A204.1 (cell line): ENCODE measurements at regions not wholly inside any gene's neighbourhood (a gene's known extent, or its start where the extent isn't known, plus 50 kb on each side); places are given as distances from the start of the nearest gene placed in this dataset.

Experiments used
- FAIRE-seq: peaks from 2 replicates; lab custom pipeline; 2012; peaks lifted over from hg19 to GRCh38; lab: Jason Lieb, UNC

DNA sequence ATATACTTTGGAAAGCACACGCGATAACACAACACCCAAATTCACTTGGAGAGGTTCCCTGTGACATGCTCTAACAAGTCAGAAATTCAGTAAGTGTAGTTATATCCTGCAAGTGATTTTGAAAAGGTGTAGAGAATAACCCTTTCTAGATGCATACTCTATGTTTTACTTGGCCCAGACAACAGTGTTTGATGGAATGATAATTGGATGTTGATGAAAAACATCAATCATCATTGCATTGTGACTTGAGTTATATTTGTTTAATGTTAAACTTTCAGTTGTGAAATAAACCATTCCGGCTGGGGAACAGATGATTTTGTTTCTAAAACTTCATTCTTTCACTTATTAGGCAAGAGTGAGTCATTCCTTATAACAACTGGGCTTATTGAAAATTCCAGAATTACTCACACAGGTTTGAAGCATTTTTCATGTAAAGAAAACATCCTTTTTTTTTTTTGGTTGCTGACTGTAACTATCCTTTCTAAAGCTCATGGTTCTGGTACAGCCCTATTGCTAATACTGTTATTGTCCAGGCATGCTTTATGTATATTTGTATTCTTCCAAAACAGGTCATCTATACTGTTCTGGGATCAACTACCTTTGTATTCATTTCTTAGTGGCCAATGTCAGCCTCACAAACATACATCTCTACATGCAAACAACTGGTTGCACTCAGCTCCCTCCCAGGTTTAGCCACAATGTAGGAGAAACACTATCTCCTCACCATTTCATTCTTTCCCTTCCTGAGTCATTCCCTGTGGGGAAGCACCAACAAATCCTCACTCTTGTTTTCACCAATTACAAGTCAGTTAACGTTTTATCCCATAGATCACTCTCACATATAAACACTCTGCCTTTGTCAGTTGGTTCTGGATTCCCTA is 121.2 kb upstream of the LRIG3 start:
- FAIRE-seq = no peak

DNA sequence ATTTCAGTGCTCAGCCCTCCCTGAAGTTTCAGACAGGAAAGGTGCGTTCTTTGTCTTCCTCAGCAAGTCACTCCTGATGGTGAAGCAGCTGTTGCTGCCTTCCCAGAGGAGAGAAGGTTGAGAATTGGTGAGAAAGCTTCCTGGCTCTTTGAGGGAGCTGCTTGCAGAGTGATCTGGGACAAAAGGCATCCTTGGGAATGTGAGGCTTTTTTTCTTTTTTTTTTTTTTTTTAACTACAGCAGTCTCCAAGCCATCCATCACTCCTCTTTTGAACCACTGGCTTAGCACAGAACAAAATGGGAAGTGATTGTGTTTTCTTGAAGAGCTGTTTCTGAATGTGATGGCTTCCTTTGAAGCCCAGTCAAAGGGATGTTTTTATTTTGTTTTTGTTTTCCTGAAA is 120.4 kb upstream of the LRIG3 start:
- no peak for FAIRE-seq

DNA sequence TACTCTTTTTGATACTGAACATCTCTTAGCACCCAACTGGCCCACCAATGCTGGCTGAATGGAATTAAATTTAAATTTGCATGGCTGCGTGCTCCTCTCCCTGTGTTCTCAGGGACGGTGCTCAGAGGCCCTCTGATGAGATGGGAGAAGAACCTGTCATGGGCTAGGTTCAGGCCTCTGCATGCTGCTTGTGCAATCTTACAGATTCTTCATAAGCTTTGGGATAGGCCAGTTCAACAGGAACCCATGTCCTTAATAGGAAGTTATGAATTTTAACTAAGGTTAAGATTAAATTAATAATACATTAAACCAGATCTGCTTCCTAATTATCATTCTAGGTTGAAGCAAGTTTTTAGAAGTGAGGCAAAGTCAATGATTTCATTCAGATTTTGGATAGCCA is 119.7 kb upstream of the LRIG3 start:
- no peak for FAIRE-seq

DNA sequence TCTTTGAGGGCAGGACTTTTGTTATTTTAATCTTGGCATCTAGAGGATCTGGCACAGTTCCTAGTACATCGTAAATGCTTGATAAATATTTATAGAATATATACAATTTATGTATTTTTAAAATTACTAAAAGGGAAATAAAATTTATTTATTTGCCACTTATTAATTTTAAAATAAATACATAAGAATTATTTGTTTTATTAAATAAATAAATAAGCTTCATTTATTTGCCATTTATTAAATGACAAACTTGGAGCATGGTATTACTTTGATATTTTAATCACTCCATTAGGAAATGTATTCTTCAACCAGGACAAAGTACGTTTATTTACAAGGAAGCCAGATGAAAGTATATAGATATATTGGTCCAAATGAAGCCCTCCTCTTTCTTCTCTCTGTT is 118.7 kb upstream of the LRIG3 start:
- peak; percentile 85 for FAIRE-seq

DNA sequence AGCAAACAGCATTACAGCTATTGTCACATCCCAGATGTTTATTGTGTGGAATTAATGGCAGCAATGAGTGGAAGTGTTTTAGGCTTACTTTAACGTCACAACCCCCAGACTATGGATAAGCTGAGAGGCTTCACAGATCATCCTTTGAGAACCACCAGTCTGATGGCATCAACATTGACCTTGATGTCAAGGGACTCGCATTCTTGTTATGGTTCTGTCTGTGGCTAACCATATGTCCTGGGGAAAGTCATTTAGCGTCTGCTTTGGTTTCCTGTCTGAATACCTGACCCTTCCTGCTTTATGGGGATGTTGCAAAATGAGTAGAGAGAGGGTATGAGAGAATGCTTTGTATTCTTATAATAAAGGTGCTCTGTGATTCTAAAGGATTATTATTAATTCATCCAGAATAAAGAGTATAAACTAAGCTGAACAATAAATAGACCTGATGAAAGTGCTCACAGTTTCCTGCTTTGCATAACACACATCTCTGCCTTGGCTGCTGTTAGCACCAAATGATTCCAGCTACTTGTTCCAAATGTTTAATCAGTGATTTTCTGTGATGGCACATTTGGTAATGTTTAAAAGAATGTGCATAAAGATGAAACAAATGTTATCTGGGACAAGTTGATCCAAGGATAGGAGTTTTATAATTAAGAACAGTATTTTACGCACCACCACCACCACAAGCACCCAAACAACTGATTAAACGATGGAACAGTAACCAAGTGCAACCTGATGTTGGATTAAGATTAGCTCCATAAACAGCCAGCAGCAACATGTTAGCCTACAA is 116.9 kb upstream of the LRIG3 start:
- FAIRE-seq = no peak

DNA sequence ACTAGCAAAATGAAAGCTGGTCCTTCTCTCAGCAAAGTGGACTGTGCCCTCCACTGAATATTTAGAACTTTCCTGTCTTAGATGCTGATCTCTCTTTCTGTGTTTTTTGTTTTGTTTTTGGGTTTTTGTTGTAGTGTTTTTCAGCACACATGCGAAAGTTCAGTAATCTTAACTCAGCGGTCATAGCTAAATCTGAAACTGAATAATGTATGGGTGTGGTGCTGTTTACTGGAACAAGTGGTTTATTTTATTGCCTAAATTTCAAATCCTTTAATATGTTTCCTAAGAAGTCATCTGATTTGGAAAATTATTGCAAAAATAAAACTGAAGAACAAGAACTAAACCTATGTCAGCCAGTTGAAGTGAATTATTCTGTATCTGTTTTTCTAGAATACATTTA is 116.0 kb upstream of the LRIG3 start:
- FAIRE-seq = no peak

DNA sequence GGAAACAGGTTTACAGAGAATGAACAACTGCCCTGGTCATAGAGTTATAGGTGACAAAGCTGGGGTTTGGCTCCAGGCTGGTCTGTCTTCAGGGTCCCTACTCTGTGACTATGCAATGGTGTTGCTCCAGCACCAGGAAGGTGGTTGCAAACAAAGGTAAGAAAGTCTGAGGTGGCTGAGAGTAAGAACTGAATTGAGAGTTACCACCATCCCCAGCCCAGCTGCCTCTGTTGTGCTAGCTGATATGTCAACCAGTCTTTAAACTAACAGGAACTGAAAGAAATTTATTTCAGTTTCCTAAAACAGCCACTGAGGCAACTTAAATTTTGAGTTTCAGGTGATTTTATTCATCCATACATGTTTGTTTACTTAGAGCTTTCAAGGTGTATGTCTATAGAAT is 111.0 kb upstream of the LRIG3 start:
- no peak for FAIRE-seq

DNA sequence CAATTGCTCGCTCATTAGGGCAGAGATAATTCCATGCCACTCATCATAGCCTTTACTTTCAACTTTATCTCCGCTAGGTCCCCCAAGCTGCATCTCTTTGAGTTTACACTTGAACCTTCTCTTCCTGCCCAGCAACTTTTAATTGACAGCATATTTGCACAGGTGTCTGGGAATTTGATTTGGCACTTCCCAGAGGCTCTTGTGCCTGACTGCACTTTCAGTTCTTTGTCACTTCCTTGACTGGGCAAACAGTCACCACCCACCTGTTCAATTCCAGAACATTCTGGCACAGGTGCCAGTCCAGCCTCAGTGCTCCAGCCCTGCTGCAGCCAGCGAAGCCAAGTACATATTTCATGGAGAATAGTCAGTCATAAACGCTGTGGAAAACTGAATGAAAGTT is 110.1 kb upstream of the LRIG3 start:
- no peak for FAIRE-seq

DNA sequence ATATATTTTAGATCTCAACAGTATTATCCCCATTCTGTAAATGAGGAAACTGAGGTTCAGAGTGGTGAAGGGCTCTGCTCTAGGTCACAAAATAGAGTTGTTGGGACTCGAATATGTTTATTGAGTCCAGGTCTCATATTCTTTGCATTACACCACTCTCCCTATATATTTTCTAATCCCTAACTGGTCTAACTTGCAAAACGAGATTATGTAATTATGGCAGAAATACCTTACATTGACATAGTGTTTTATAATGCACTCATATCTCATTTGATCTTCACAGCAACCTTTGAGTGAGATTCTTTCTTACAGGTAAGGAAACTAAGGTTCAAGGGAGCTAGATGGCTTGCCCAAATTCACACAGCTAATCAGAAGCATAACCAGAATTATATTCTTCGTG is 106.9 kb upstream of the LRIG3 start:
- FAIRE-seq = no peak

DNA sequence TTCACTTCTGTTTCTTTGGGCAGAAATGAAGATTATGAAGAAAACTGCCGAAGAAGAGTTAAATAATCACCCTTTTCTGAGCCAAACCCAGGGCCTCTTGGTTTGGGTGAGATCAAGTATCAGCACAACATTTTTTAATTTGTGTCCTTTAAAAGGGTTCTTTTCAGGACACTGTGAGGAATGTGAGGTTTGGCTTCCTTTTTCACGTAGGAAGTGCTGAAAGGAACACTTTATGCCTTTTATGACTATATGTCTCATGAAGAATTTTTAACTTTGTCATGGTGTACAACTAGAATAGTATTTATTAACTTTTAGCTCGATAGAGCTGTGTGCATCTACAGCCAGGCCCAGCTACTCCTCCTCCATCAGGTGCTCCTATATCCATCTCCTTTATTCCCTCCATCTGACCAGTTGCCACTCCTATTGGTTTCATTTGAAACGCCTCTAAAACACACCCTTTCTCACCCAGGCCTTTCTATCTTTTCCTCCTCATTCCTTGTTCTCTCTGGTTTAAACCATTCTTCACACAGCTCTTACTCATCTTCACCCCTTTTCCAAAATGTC is 103.6 kb upstream of the LRIG3 start:
- FAIRE-seq = no peak

DNA sequence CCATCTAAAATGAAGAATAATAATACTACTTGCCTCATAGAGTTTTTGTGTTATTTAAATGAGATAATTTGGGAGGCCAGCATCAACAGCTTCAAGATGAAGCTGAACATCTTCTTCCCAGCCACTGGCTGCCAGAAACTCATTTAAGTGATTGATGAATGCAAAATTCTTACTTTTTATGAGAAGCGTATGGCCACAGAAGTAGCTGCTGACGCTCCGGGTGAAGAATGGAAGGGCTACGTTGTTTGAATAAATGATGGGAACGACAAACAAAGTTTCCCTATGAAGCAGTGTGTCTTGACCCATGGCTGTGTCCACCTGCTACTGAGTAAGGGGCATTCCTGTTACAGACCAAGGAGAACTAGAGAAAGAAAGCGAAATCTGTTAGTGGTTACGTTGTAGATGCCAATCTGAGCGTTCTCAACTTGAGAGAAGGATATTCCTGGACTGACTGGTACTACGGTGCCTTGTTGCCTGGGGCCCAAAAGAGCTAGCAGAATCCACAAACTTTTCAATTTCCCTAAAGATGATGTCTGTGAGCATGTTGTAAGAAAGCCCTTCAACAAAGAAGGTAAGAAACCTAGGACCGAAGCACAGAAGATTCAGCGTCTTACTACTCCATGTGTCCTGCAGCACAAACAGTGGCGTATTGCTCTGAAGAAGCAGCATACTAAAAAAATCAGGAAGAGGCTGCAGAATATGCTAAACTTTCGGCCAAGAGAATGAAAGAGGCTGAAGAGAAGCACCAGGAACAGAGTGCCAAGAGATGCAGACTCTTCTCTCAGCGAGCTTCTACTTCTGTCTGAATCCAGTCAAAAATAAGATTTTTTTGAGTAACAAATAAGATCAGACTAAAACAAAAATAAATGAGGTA is 100.0 kb upstream of the LRIG3 start:
- FAIRE-seq = no peak

DNA sequence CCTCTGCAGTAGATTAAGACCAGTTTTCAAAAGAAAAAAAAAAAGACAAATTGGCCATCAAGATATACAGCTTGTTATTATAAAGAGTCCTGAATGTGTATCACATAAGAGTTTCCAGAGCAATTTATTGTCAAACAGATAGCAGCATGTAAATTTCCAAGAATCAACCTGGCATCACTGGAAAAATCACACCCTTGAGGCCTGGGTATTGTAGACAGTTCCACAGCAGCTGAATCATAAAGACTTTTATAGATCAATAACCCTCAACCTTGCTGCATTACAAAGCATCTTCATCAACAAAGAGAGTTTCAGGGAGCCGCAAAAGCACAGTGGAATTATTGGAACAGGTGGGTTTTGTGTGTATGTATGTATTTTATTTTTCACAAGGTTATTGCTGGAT is 94.6 kb upstream of the LRIG3 start:
- no peak for FAIRE-seq

DNA sequence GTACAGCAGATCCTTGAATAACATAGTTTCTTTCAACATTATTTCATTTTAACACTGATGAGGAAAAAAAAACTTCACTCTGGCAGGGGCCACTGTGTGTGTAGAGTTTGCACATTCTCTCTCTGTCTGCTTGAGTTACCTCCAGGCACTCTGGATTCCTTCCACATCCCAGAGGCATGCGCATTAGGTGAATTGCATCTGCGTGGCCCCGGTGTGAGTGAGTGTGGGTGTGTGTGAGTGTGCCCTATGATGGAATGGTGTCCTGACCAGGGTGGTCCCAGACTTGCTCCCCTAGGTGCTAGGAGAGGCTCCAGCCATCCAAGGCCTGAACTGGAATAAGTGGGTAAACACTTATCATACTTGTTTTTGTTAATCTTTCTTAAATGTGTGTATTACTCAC is 90.6 kb upstream of the LRIG3 start:
- no peak for FAIRE-seq

DNA sequence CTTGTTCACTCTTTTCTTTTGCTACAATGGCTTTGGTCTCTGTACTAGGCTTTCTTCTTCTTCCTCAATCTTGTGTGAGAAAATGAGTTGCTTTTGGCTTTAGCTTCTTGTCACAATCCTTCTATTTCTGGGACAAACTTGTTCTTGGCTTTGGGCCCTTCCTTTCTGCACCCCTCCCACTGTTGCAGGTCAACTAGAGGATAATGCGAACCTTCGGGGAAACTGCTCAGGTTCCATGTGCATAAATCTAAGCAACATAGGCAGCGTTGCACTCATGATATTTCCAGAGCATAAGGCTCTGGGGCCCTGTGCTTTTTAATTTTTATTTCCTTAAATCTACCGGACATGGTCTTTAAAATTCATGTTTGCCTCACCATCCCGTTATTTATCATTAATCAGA is 89.8 kb upstream of the LRIG3 start:
- FAIRE-seq = no peak

DNA sequence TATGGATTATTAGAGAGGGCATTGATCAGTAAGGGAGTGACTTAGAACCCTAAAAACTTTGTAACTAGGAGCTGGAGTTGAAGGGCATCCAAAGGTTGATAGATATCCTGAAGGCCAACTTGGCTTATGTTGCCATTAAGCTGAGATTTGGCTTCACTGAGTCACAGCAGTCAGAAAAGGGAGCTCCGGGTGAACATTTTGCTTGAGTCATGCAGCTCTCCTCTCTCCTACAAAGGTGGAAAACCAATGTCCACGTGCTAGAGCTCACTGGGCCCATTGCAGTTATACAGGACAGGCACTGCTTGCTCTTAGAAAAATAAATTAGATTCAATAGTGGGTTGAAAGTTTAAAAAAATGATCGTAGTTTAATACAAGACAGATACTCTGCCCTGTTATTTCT is 87.3 kb upstream of the LRIG3 start:
- FAIRE-seq = no peak

DNA sequence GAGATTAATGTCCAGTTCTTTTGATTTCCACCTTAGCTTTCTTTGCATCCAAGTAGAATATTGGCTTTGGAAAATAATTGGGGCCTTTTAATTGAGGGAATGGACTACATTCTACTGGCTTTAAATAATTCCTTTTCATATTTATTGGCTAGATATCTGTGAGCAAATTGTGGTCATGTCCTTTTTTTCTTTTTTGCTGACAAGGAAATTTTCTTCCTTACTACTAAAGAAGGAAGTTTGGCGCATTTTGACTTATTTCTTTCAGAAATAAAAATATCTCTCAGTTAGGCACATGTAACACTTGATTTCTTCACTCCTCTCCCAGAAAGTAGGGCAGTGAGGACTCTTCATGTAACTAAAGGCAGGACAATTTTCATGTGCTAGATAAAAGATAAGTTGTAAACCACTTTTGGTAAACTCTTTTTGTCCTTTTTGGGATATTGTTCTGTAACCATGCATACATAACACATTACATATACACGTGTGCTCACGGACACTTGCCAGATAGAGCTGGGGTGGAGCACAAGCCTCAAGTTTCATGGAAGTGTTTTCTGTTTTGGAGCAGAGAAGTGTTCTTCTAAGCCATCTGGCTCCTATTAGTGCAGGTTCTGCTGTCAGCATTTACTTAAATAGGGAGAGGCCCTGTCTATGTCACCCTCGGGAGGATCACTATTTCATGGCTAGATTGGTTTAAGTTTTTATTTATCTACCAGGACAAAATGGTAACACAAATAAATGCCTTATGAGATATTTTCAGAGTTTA is 85.1 kb upstream of the LRIG3 start:
- FAIRE-seq = no peak

DNA sequence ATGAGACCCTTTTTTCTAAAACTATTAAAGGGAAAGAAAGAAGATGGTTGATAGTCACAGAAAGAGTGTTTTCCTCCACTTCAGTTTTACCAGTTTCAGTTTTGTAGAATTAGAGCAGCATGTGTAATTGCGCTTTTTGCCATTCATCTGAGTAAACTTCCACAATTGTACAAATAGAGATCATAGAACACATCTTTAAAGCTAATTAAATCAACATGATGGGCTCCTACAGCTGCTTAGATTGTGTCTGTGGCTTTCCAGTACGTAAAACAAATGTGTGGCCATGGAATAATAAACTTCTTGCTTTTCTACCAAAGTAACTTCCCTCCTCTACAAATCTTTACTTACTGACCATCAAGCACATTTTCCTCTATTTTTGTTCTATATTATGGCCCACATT is 84.2 kb upstream of the LRIG3 start:
- no peak for FAIRE-seq

DNA sequence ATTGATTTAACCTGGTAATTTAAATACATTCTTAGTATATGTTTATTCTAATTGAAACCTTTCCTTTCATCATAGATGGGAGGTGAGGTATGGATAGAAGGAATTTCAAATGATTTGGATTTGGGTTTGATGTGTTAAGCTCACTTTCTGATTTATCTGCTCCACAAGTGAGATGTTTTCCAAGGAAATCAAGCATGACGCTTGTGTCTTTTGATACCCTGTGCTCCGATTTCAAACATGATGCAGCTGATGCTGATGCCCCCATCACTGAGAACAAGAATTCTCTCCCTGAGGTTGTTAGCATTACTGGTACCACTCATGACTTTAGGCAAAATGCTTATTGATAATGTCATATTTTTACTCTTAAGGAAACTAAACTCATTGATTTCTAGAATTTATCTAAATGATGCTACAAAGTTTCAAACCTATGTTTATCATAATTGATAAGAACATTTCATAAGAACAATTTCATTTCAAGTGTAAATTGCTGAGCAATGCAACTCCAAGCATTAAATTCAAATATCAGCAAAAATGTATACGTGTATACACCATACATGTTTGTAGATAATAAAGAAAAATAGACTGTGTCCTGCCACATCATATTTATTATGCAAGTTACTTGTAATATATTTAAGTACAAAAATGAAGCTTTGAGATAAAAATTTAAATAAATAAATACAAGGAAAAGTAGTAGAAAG is 75.5 kb upstream of the LRIG3 start:
- no peak for FAIRE-seq

DNA sequence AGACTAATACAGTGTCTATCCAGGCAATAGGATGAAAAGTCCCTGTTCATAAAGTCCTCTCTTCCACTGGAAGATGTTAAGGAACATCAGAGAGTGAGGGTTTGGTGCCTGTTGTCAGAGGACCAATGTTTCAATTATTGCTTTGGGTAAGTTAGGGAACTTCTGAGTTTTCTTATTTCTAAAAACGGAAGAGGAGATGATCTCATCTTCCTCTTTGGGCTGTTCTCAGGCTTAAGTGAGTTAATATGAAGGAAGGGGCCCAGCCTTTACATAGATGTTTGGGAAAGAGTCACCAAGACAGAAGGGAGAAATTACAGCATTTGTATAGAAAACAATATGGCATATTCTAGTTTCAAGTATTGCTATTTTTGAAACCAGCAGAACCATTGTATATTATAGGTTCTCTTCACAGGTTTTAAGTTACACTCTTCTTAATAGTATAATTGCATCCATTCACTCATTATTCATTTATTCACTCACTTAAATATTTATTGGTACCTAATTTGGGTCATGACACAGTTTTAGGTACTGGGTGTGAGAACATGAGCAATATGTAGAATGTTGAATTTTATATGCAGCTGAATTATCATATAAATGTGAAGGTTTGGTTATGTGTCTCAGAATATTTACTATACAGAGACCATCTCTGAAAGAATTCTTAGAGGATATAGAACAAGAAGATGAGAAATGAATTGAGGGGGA is 68.5 kb upstream of the LRIG3 start:
- FAIRE-seq = no peak

DNA sequence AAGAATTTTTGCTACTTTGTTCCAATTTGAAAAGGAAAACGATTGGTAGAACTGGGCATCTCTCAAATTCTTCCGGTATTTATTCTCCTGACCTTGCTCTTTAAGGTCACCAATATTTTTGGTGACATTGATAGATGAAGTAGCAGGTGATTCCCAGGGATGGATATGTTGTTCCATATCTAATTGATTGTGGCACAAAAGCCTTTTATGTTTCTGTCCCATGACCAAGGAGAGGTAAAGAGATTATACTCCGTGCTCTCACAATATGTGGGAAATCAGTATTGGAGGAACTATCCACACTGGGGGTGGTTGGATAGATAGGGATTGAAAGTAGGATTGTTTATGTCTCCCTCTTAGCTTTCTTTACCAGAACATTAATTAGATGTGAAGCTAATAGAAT is 61.7 kb upstream of the LRIG3 start:
- FAIRE-seq = no peak
